ENCODE measurements at regions not wholly inside any gene's neighbourhood (a gene's known extent, or its start where the extent isn't known, plus 50 kb on each side); places are given as distances from the start of the nearest gene placed in this dataset.
"Not testable (repeated sequence)": the region's sequence is repeated elsewhere in the genome, so short reads cannot be mapped to it uniquely, and the experiment has no call there.

- no peak for DNase-seq (ENCODE audit: low read depth)
- no peak overlapping the region for H3K4me3 ChIP-seq (ENCODE audit: low read depth, low read length)
Observed at GRCh38 chr11:37500425-37500824, 902.4 kb upstream of the RAG2 start.

GRCh38 chr11:37497326-37497725 is 899.3 kb upstream of the RAG2 start:
- H3K4me3 ChIP-seq (ENCODE audit: low read depth, low read length): no peak overlapping the region
- DNase-seq (ENCODE audit: low read depth): no peak

GRCh38 chr11:37496201-37496600 is 898.2 kb upstream of the RAG2 start:
- DNase-seq (ENCODE audit: low read depth): no peak
- H3K4me3 ChIP-seq (ENCODE audit: low read depth, low read length): no peak overlapping the region

GRCh38 chr11:37484298-37484697 is 886.3 kb upstream of the RAG2 start:
- DNase-seq (ENCODE audit: low read depth): no peak
- H3K4me3 ChIP-seq (ENCODE audit: low read depth, low read length): no peak overlapping the region

- H3K4me3 ChIP-seq (ENCODE audit: low read depth, low read length): no peak overlapping the region
- DNase-seq (ENCODE audit: low read depth): no peak
Observed at GRCh38 chr11:37483761-37484160, 885.7 kb upstream of the RAG2 start.

GRCh38 chr11:37474889-37475288 is 876.9 kb upstream of the RAG2 start:
- DNase-seq (ENCODE audit: low read depth): no peak
- H3K4me3 ChIP-seq (ENCODE audit: low read depth, low read length): no peak overlapping the region

GRCh38 chr11:37468344-37468743 is 870.3 kb upstream of the RAG2 start:
- DNase-seq (ENCODE audit: low read depth): no peak
- H3K4me3 ChIP-seq (ENCODE audit: low read depth, low read length): no peak overlapping the region

GRCh38 chr11:37465221-37465620 is 867.2 kb upstream of the RAG2 start:
- no peak overlapping the region for H3K4me3 ChIP-seq (ENCODE audit: low read depth, low read length)
- peak; percentile 4 for DNase-seq (ENCODE audit: low read depth)

GRCh38 chr11:37459456-37459855 is 861.4 kb upstream of the RAG2 start:
- H3K4me3 ChIP-seq (ENCODE audit: low read depth, low read length): no peak overlapping the region
- DNase-seq (ENCODE audit: low read depth): no peak

- no peak overlapping the region for H3K4me3 ChIP-seq (ENCODE audit: low read depth, low read length)
- no peak for DNase-seq (ENCODE audit: low read depth)
Observed at GRCh38 chr11:37456746-37457145, 858.7 kb upstream of the RAG2 start.

GRCh38 chr11:37451903-37452302 is 853.9 kb upstream of the RAG2 start:
- no peak for DNase-seq (ENCODE audit: low read depth)

GRCh38 chr11:37450613-37451012 is 852.6 kb upstream of the RAG2 start:
- peak; percentile 18 for DNase-seq (ENCODE audit: low read depth)
- no peak overlapping the region for H3K4me3 ChIP-seq (ENCODE audit: low read depth, low read length)

More at GRCh38 chr11:37451903-37452302, 853.9 kb upstream of the RAG2 start:
- no peak overlapping the region for H3K4me3 ChIP-seq (ENCODE audit: low read depth, low read length)

- DNase-seq (ENCODE audit: low read depth): peak; percentile 15
- H3K4me3 ChIP-seq (ENCODE audit: low read depth, low read length): no peak overlapping the region
Observed at GRCh38 chr11:37449146-37449545, 851.1 kb upstream of the RAG2 start.

GRCh38 chr11:37442576-37442975 is 844.5 kb upstream of the RAG2 start:
- H3K4me3 ChIP-seq (ENCODE audit: low read depth, low read length): no peak overlapping the region
- DNase-seq (ENCODE audit: low read depth): no peak

- DNase-seq (ENCODE audit: low read depth); H3K4me3 ChIP-seq (ENCODE audit: low read depth, low read length): not testable (repeated sequence)
Observed at GRCh38 chr11:37431633-37432230, 833.7 kb upstream of the RAG2 start.

GRCh38 chr11:37430966-37431632 is 833.1 kb upstream of the RAG2 start:
- not testable (repeated sequence) for H3K4me3 ChIP-seq (ENCODE audit: low read depth, low read length); DNase-seq (ENCODE audit: low read depth)

- H3K4me3 ChIP-seq (ENCODE audit: low read depth, low read length): no peak overlapping the region
- DNase-seq (ENCODE audit: low read depth): no peak
Observed at GRCh38 chr11:37422511-37422910, 824.5 kb upstream of the RAG2 start.

GRCh38 chr11:37411289-37411688 is 813.3 kb upstream of the RAG2 start:
- no peak for DNase-seq (ENCODE audit: low read depth)
- H3K4me3 ChIP-seq (ENCODE audit: low read depth, low read length): no peak overlapping the region

GRCh38 chr11:37409124-37409523 is 811.1 kb upstream of the RAG2 start:
- DNase-seq (ENCODE audit: low read depth): no peak
- H3K4me3 ChIP-seq (ENCODE audit: low read depth, low read length): no peak overlapping the region

- DNase-seq (ENCODE audit: low read depth): no peak
- no peak overlapping the region for H3K4me3 ChIP-seq (ENCODE audit: low read depth, low read length)
Observed at GRCh38 chr11:37407461-37407860, 809.4 kb upstream of the RAG2 start.

- no peak for DNase-seq (ENCODE audit: low read depth)
- H3K4me3 ChIP-seq (ENCODE audit: low read depth, low read length): no peak overlapping the region
Observed at GRCh38 chr11:37406651-37407050, 808.6 kb upstream of the RAG2 start.
